ENCODE measurements at regions not wholly inside any gene's neighbourhood (a gene's known extent, or its start where the extent isn't known, plus 50 kb on each side); places are given as distances from the start of the nearest gene placed in this dataset.

DNA sequence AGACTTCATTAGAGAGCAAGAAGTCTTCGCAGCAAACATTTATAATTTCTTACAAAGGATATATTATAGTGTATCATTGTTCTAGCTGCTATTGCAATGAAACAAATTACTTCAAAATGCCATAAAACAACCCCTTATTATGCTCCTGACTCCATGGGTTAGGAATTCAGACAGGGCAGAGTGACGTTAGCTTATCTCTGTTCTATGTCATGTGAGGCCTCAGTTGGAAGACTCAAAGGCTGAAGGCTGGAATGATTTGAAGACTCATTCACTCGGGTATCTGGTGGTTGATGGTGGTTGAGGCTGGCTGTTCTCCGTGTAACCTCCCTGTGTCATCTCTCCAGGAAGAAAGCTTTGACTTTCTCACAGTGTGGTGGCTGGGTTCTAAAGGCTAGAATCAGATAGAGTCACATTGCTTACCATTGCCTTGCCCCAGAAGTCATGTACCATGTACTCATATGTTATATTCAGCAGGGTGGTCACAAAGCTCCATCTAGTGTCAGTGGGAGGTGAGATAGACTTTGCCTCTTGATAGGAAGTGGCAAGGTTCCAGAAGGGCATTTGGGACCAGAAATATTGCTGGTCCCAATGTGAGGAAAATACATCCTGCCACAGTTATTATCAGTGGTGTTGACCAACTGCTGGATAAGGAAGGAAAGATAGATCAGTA is 226.9 kb downstream of the TMEM38B start:
- Histone ChIP-seq H3K36me3 (ENCODE audit: insufficient read depth) (no peaks in the 10 kb centered on the region), H3K27me3 (ENCODE audit: insufficient read depth, low read depth) (no peaks in the 10 kb centered on the region), H3K4me2 (no peak overlapping the region), H3K27ac (no peak overlapping the region), H4K20me1 (ENCODE audit: insufficient read depth) (no peaks in the 10 kb centered on the region), H3K4me3 (IDR thresholded peaks at IDR 0.05; ENCODE audit: insufficient read depth, low read depth, low read length) (no peak overlapping the region), H2AFZ (ENCODE audit: low read depth) (no peak overlapping the region), H3K9ac (no peak overlapping the region), H3K4me1 (ENCODE audit: low read depth, poor library complexity, severe bottlenecking) (no peaks in the 10 kb centered on the region), H3K79me2 (ENCODE audit: insufficient read depth, low read depth) (no peaks in the 10 kb centered on the region)
- TF ChIP-seq, protein P1, sequence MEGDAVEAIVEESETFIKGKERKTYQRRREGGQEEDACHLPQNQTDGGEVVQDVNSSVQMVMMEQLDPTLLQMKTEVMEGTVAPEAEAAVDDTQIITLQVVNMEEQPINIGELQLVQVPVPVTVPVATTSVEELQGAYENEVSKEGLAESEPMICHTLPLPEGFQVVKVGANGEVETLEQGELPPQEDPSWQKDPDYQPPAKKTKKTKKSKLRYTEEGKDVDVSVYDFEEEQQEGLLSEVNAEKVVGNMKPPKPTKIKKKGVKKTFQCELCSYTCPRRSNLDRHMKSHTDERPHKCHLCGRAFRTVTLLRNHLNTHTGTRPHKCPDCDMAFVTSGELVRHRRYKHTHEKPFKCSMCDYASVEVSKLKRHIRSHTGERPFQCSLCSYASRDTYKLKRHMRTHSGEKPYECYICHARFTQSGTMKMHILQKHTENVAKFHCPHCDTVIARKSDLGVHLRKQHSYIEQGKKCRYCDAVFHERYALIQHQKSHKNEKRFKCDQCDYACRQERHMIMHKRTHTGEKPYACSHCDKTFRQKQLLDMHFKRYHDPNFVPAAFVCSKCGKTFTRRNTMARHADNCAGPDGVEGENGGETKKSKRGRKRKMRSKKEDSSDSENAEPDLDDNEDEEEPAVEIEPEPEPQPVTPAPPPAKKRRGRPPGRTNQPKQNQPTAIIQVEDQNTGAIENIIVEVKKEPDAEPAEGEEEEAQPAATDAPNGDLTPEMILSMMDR (conservative IDR thresholded peaks at IDR 0.05; ENCODE audit: low read depth, low read length), result no peak

DNA sequence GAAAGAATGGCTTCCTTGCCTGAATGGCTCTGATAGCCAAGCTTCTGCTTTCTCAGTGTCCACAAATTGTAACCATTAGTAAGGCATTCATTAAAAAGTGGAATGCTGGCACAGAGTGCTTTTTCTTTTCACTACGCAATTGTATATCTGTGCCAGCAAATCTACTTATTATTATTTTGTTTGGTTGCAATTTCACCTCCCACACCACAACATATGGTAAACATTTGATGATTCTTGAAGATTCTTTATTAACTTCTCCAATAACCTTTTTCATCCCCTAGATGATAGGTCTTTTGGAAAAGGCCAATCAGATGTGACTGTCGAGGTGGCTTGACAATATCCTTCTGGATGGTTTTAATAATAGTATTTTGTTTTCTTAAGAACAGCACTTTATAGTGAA is 234.1 kb downstream of the TMEM38B start:
- Histone ChIP-seq H3K27ac (no peak overlapping the region), H3K9ac (no peak overlapping the region), H3K79me2 (ENCODE audit: insufficient read depth, low read depth) (no peaks in the 10 kb centered on the region), H4K20me1 (ENCODE audit: insufficient read depth) (no peaks in the 10 kb centered on the region), H3K4me2 (no peak overlapping the region), H3K36me3 (ENCODE audit: insufficient read depth) (no peaks in the 10 kb centered on the region), H3K27me3 (ENCODE audit: insufficient read depth, low read depth) (no peaks in the 10 kb centered on the region), H3K4me3 (IDR thresholded peaks at IDR 0.05; ENCODE audit: insufficient read depth, low read depth, low read length) (no peak overlapping the region), H3K4me1 (ENCODE audit: low read depth, poor library complexity, severe bottlenecking) (no peaks in the 10 kb centered on the region), H2AFZ (ENCODE audit: low read depth) (no peak overlapping the region)
- TF ChIP-seq, protein P1 (conservative IDR thresholded peaks at IDR 0.05; ENCODE audit: low read depth, low read length), result no peak

DNA sequence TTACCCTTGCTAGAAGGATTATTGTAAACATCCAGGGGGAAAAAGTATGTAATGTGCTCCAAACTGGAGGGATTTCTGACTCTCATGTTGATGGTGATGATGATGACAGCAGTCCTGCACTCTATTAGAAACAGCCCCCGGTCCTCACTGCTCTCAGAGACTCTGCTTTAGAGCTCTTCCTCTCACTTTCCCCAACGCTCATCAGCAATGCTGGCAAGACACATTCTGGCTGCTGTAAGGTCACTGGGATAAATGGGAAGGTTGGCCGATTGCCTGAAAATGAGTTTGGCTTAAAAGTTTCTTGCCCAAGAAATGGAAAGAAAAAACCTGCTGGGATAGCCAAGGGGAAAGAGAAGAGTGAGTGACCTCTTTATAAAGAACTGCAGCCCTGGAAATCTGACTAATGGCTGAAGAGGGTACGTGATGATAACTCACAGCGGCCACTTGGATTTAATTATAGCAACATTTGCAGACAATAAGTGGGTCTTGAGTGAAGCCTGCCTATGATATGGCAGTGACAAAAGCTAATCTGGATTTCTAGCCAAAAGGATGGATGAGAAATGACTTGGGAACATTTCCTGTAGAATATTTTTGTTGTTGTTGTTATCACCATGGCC is 235.8 kb downstream of the TMEM38B start:
- H3K27ac ChIP-seq, result no peak overlapping the region
- no peaks in the 10 kb centered on the region for H3K27me3 ChIP-seq (ENCODE audit: insufficient read depth, low read depth)
- H3K36me3 ChIP-seq (ENCODE audit: insufficient read depth), result no peaks in the 10 kb centered on the region
- TF ChIP-seq, protein P1 (conservative IDR thresholded peaks at IDR 0.05; ENCODE audit: low read depth, low read length), result no peak
- H3K79me2 ChIP-seq (ENCODE audit: insufficient read depth, low read depth), result no peaks in the 10 kb centered on the region
- H3K4me3 ChIP-seq (IDR thresholded peaks at IDR 0.05; ENCODE audit: insufficient read depth, low read depth, low read length), result no peak overlapping the region
- no peaks in the 10 kb centered on the region for H4K20me1 ChIP-seq (ENCODE audit: insufficient read depth)
- H3K9ac ChIP-seq, result no peak overlapping the region
- no peak overlapping the region for H2AFZ ChIP-seq (ENCODE audit: low read depth)
- H3K4me2 ChIP-seq, result no peak overlapping the region
- H3K4me1 ChIP-seq (ENCODE audit: low read depth, poor library complexity, severe bottlenecking), result no peaks in the 10 kb centered on the region

- Histone ChIP-seq H3K4me2 (no peak overlapping the region), H2AFZ (ENCODE audit: low read depth) (no peak overlapping the region), H3K27me3 (ENCODE audit: insufficient read depth, low read depth) (no peaks in the 10 kb centered on the region), H4K20me1 (ENCODE audit: insufficient read depth) (no peaks in the 10 kb centered on the region), H3K36me3 (ENCODE audit: insufficient read depth) (no peaks in the 10 kb centered on the region), H3K9ac (no peak overlapping the region), H3K27ac (no peak overlapping the region), H3K79me2 (ENCODE audit: insufficient read depth, low read depth) (no peaks in the 10 kb centered on the region), H3K4me3 (IDR thresholded peaks at IDR 0.05; ENCODE audit: insufficient read depth, low read depth, low read length) (no peak overlapping the region), H3K4me1 (ENCODE audit: low read depth, poor library complexity, severe bottlenecking) (no peaks in the 10 kb centered on the region)
- TF ChIP-seq, protein P1 (conservative IDR thresholded peaks at IDR 0.05; ENCODE audit: low read depth, low read length), result no peak
These were observed 237.9 kb downstream of the TMEM38B start for GRCh38 chr9:105932276-105932675.

Data from KMS-11 (cell line).